ENCODE measurements at regions not wholly inside any gene's neighbourhood (a gene's known extent, or its start where the extent isn't known, plus 50 kb on each side); places are given as distances from the start of the nearest gene placed in this dataset.

GRCh38 chr18:44502221-44502620, 178.5 kb upstream of the SETBP1 start:
- intact Hi-C loops (cut with DNase I): no loop called here
- Histone ChIP-seq H3K9me3 (ENCODE audit: control insufficient read depth in 2 of 3, insufficient read depth in 1 of 3, low read length in 3 of 3) (no peaks in the 10 kb centered on the region), H3K36me3 (ENCODE audit: control insufficient read depth in 2 of 3, insufficient read depth in 3 of 3, low read length in 3 of 3) (no peaks in the 10 kb centered on the region), H3K9ac (ENCODE audit: low read length in 3 of 3) (no peak overlapping the region), H3K4me1 (ENCODE audit: control insufficient read depth in 2 of 3, insufficient read depth in 2 of 3, low read depth in 1 of 3, low read length in 3 of 3) (no peaks in the 10 kb centered on the region), H3K27ac (ENCODE audit: low read depth in 2 of 2, low read length in 2 of 2) (no peak overlapping the region), H3K27me3 (ENCODE audit: control insufficient read depth, insufficient read depth, low read length) (no peaks in the 10 kb centered on the region), H3K4me3 (ENCODE audit: low read length in 3 of 3) (no peak overlapping the region)
- FAIRE-seq (no peak), DNase-seq (no peak)
- TF ChIP-seq CTCF (IDR thresholded peaks at IDR 0.05; ENCODE audit: borderline replicate concordance, extremely low read depth, insufficient read depth): no peak

- no peak overlapping the region for H3K4me3 ChIP-seq (ENCODE audit: low read length in 3 of 3)
- no peaks in the 10 kb centered on the region for H3K4me1 ChIP-seq (ENCODE audit: control insufficient read depth in 2 of 3, insufficient read depth in 2 of 3, low read depth in 1 of 3, low read length in 3 of 3)
- TF ChIP-seq CTCF (IDR thresholded peaks at IDR 0.05; ENCODE audit: borderline replicate concordance, extremely low read depth, insufficient read depth): no peak
- intact Hi-C loops (cut with DNase I): no loop called here
- H3K36me3 ChIP-seq (ENCODE audit: control insufficient read depth in 2 of 3, insufficient read depth in 3 of 3, low read length in 3 of 3): no peaks in the 10 kb centered on the region
- FAIRE-seq (no peak), DNase-seq (no peak)
- H3K27ac ChIP-seq (ENCODE audit: low read depth in 2 of 2, low read length in 2 of 2): no peak overlapping the region
- no peaks in the 10 kb centered on the region for H3K27me3 ChIP-seq (ENCODE audit: control insufficient read depth, insufficient read depth, low read length)
- H3K9ac ChIP-seq (ENCODE audit: low read length in 3 of 3): no peak overlapping the region
- H3K9me3 ChIP-seq (ENCODE audit: control insufficient read depth in 2 of 3, insufficient read depth in 1 of 3, low read length in 3 of 3): no peaks in the 10 kb centered on the region
Observed at GRCh38 chr18:44502790-44503189, 177.9 kb upstream of the SETBP1 start.

- FAIRE-seq (peak; percentile 69), DNase-seq (no peak)
- Histone ChIP-seq H3K4me1 (ENCODE audit: control insufficient read depth in 2 of 3, insufficient read depth in 2 of 3, low read depth in 1 of 3, low read length in 3 of 3) (no peaks in the 10 kb centered on the region), H3K27ac (ENCODE audit: low read depth in 2 of 2, low read length in 2 of 2) (no peak overlapping the region), H3K36me3 (ENCODE audit: control insufficient read depth in 2 of 3, insufficient read depth in 3 of 3, low read length in 3 of 3) (no peaks in the 10 kb centered on the region), H3K27me3 (ENCODE audit: control insufficient read depth, insufficient read depth, low read length) (no peaks in the 10 kb centered on the region), H3K9ac (ENCODE audit: low read length in 3 of 3) (no peak overlapping the region), H3K9me3 (ENCODE audit: control insufficient read depth in 2 of 3, insufficient read depth in 1 of 3, low read length in 3 of 3) (no peaks in the 10 kb centered on the region), H3K4me3 (ENCODE audit: low read length in 3 of 3) (no peak overlapping the region)
- intact Hi-C loops (cut with DNase I): no loop called here
- TF ChIP-seq CTCF (IDR thresholded peaks at IDR 0.05; ENCODE audit: borderline replicate concordance, extremely low read depth, insufficient read depth): no peak
Observed at GRCh38 chr18:44503854-44504253, 176.8 kb upstream of the SETBP1 start.

DNA sequence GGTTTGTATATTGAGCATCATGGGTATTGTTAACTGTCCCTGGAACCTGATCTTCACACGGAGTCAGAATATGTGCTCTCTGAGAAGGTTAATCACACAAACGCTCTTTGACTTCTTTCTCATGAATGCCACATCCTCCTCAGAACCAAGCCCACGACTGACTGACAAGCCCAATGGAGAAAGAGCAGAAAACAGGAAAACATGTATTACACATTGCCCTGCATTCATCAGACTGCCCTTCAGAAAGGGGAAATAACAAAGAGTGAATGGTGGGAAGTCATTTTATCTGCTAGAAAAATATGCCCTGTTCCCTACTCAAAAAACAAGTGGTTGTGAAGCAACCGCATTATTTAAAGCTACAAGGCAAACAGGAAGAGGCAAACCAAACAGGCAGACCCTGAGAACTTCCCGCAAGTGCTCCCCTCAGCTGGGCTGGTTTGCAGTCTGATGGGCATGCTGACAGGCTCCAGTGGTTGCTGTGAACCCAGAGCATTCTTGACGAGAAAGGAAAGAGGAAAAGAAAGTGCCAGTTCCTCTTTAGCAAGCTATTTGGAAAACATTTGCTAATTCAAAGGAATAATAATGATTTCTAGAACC, 172.9 kb upstream of the SETBP1 start:
- no peaks in the 10 kb centered on the region for H3K27me3 ChIP-seq (ENCODE audit: control insufficient read depth, insufficient read depth, low read length)
- peak in 3 of 5 donors; percentile 1 to 75 (median 26) for DNase-seq
- no peaks in the 10 kb centered on the region for H3K9me3 ChIP-seq (ENCODE audit: control insufficient read depth in 2 of 3, insufficient read depth in 1 of 3, low read length in 3 of 3)
- H3K4me3 ChIP-seq (ENCODE audit: low read length in 3 of 3): peak overlapping the region in 1 of 3 donors; percentile 3
- TF ChIP-seq CTCF (IDR thresholded peaks at IDR 0.05; ENCODE audit: borderline replicate concordance, extremely low read depth, insufficient read depth): no peak
- H3K9ac ChIP-seq (ENCODE audit: low read length in 3 of 3): no peak overlapping the region
- intact Hi-C loops (cut with DNase I): no loop called here
- H3K27ac ChIP-seq (ENCODE audit: low read depth in 2 of 2, low read length in 2 of 2): no peak overlapping the region
- no peaks in the 10 kb centered on the region for H3K36me3 ChIP-seq (ENCODE audit: control insufficient read depth in 2 of 3, insufficient read depth in 3 of 3, low read length in 3 of 3)
- no peaks in the 10 kb centered on the region for H3K4me1 ChIP-seq (ENCODE audit: control insufficient read depth in 2 of 3, insufficient read depth in 2 of 3, low read depth in 1 of 3, low read length in 3 of 3)
- no peak for FAIRE-seq

All from kidney (tissue), 13 donors.